Natural killer cell (primary cell): ENCODE measurements at regions not wholly inside any gene's neighbourhood (a gene's known extent, or its start where the extent isn't known, plus 50 kb on each side); places are given as distances from the start of the nearest gene placed in this dataset.
"Not testable (repeated sequence)": the region's sequence is repeated elsewhere in the genome, so short reads cannot be mapped to it uniquely, and the experiment has no call there.

Experiments
- ATAC-seq, 3 donors: fragments of 150-1000 bp in 2 of 3; fragments of 200-7000 bp in 1 of 3; cut with Tn5 transposase; 1 replicate in 1 of 3; 2 replicates in 2 of 3; pipeline ENCODE4 v1.10.0; 2021; ENCODE audit warnings: mild to moderate bottlenecking in 2 of 3, moderate library complexity in 2 of 3
- DNase-seq, 2 donors: peaks; one replicate each; pipeline versions ENCODE4 v3.0.0 to v3.0.0-alpha.2; 2013 to 2021; ENCODE audit warnings: mixed read lengths in 1 of 2
- H3K27ac ChIP-seq: one replicate; pipeline ENCODE4 v1.5.1; 2013; ENCODE audit warnings: mild to moderate bottlenecking, low read length
- H3K27me3 ChIP-seq: one replicate; pipeline ENCODE4 v1.6.1; 2013; ENCODE audit warnings: low read length; ENCODE audit not compliant: control insufficient read depth, insufficient read depth
- H3K36me3 ChIP-seq: one replicate; pipeline ENCODE4 v1.6.1; 2013; ENCODE audit warnings: low read length; ENCODE audit not compliant: control insufficient read depth, insufficient read depth
- H3K4me1 ChIP-seq: one replicate; pipeline ENCODE4 v1.6.1; 2013; ENCODE audit warnings: low read length; ENCODE audit not compliant: control insufficient read depth, insufficient read depth
- H3K4me3 ChIP-seq: one replicate; pipeline ENCODE4 v1.5.1; 2013; ENCODE audit warnings: low read length
- H3K9me3 ChIP-seq: one replicate; pipeline ENCODE4 v1.6.1; 2013; ENCODE audit warnings: low read length; ENCODE audit not compliant: control insufficient read depth, insufficient read depth
- H3K27ac Mint-ChIP-seq, 2 donors: one replicate each; pipeline ENCODE4 v1.8.0; 2022; ENCODE audit warnings: mild to moderate bottlenecking in 2 of 2, mixed read lengths in 2 of 2, moderate library complexity in 1 of 2
- H3K27me3 Mint-ChIP-seq, 2 donors: one replicate each; pipeline ENCODE4 v1.8.0; 2022; ENCODE audit warnings: low read depth in 2 of 2, mixed read lengths in 2 of 2
- H3K36me3 Mint-ChIP-seq: one replicate; pipeline ENCODE4 v1.8.0; 2022; ENCODE audit warnings: mixed read lengths
- H3K4me1 Mint-ChIP-seq, 2 donors: one replicate each; pipeline ENCODE4 v1.8.0; 2022; ENCODE audit warnings: mixed read lengths in 2 of 2
- H3K4me3 Mint-ChIP-seq: one replicate; pipeline ENCODE4 v1.8.0; 2022; ENCODE audit warnings: mild to moderate bottlenecking, moderate library complexity, mixed read lengths
- H3K9me3 Mint-ChIP-seq, 2 donors: one replicate each; pipeline ENCODE4 v1.8.0; 2022; ENCODE audit warnings: mixed read lengths in 2 of 2
- CTCF ChIP-seq: fragments of 200-600 bp; IDR thresholded peaks from one replicate; pipeline ENCODE4 v1.8.0; 2022; ENCODE audit warnings: antibody characterized with exemption
- WGBS: methylation state at CpG from one replicate; pipeline ENCODE4 v1.1.7; 2013; ENCODE audit warnings: missing lambda C conversion rate; ENCODE audit not compliant: insufficient coverage; 5-methylcytosine and 5-hydroxymethylcytosine counted together
- intact Hi-C: fragments of 100-400 bp; cut with micrococcal nuclease; formaldehyde crosslinking; loops from one replicate; pipeline ENCODE4 v1.14.2; 2022

GRCh38 chr13:81106348-81106747 lies 765.4 kb upstream of the SPRY2 start:
- DNase-seq (no peak), ATAC-seq (no peak)
- intact Hi-C loops, result loop anchor here (10.0 kb wide), 1 partner anchor 62 kb away; no protein-coding TSS in a partner anchor
- H3K4me3 ChIP-seq, result no peak overlapping the region
- 88% methylated on average over 7 of the region's 7 CpGs for WGBS
- no peaks in the 10 kb centered on the region for H3K27me3 ChIP-seq
- H3K9me3 ChIP-seq, result no peaks in the 10 kb centered on the region
- TF ChIP-seq CTCF, result no peak
- H3K27ac ChIP-seq, result no peak overlapping the region
- Mint-ChIP-seq H3K27ac (no peak overlapping the region), H3K9me3 (peaks cover 7% of the 10 kb centered on the region in 2 donors), H3K4me1 (no peaks in the 10 kb centered on the region), H3K4me3 (no peak overlapping the region), H3K27me3 (no peaks in the 10 kb centered on the region), H3K36me3 (no peaks in the 10 kb centered on the region)
- H3K4me1 ChIP-seq, result no peaks in the 10 kb centered on the region
- no peaks in the 10 kb centered on the region for H3K36me3 ChIP-seq

- peaks cover 7% of the 10 kb centered on the region in 2 donors for H3K9me3 Mint-ChIP-seq
- no peak overlapping the region for H3K27ac Mint-ChIP-seq
- H3K36me3 ChIP-seq, result no peaks in the 10 kb centered on the region
- H3K27me3 Mint-ChIP-seq, result no peaks in the 10 kb centered on the region
- DNase-seq (no peak), ATAC-seq (no peak)
- no peaks in the 10 kb centered on the region for H3K4me1 Mint-ChIP-seq
- 73% methylated on average over 1 of the region's 1 CpG for WGBS
- no peak overlapping the region for H3K27ac ChIP-seq
- no peak for TF ChIP-seq CTCF
- no peaks in the 10 kb centered on the region for H3K27me3 ChIP-seq
- no peak overlapping the region for H3K4me3 Mint-ChIP-seq
- no peaks in the 10 kb centered on the region for H3K4me1 ChIP-seq
- H3K4me3 ChIP-seq, result no peak overlapping the region
- no peaks in the 10 kb centered on the region for H3K9me3 ChIP-seq
- intact Hi-C loops, result loop anchor here (10.0 kb wide), 1 partner anchor 59 kb away; no protein-coding TSS in a partner anchor
- H3K36me3 Mint-ChIP-seq, result no peaks in the 10 kb centered on the region
These were observed 763.2 kb upstream of the SPRY2 start for GRCh38 chr13:81104035-81104715.

GRCh38 chr13:81102066-81102465 lies 761.1 kb upstream of the SPRY2 start:
- intact Hi-C loops, result loop anchor here (10.0 kb wide), 1 partner anchor 57 kb away; no protein-coding TSS in a partner anchor
- H3K4me1 Mint-ChIP-seq, result not testable (repeated sequence)

GRCh38 chr13:81089371-81090157 lies 748.6 kb upstream of the SPRY2 start:
- ATAC-seq, result no peak
- DNase-seq, result no peak
- no peaks in the 10 kb centered on the region for H3K9me3 ChIP-seq

More at GRCh38 chr13:81102066-81102465, 761.1 kb upstream of the SPRY2 start:
- not testable (repeated sequence) for H3K27ac ChIP-seq, ATAC-seq, H3K36me3 ChIP-seq, H3K9me3 Mint-ChIP-seq, H3K9me3 ChIP-seq, H3K4me3 ChIP-seq, H3K27me3 ChIP-seq, DNase-seq, H3K4me1 ChIP-seq, H3K27me3 Mint-ChIP-seq, H3K4me3 Mint-ChIP-seq, H3K36me3 Mint-ChIP-seq, H3K27ac Mint-ChIP-seq
- 97% methylated on average over 19 of the region's 27 CpGs for WGBS

More at GRCh38 chr13:81089371-81090157, 748.6 kb upstream of the SPRY2 start:
- Histone ChIP-seq H3K27me3 (no peaks in the 10 kb centered on the region), H3K27ac (no peak overlapping the region), H3K4me1 (no peaks in the 10 kb centered on the region), H3K4me3 (no peak overlapping the region), H3K36me3 (no peaks in the 10 kb centered on the region)
- no peak overlapping the region for H3K4me3 Mint-ChIP-seq
- 92% methylated on average over 4 of the region's 4 CpGs for WGBS
- intact Hi-C loops, result no loop called here
- H3K9me3 Mint-ChIP-seq, result peaks cover 14 to 16% of the 10 kb centered on the region in 2 donors
- H3K4me1 Mint-ChIP-seq, result no peaks in the 10 kb centered on the region
- H3K27me3 Mint-ChIP-seq, result no peaks in the 10 kb centered on the region
- TF ChIP-seq CTCF, result no peak
- no peaks in the 10 kb centered on the region for H3K36me3 Mint-ChIP-seq
- no peak overlapping the region for H3K27ac Mint-ChIP-seq
